ENCODE measurements at regions not wholly inside any gene's neighbourhood (a gene's known extent, or its start where the extent isn't known, plus 50 kb on each side); places are given as distances from the start of the nearest gene placed in this dataset.

GRCh38 chr16:6200271-6200670, 1102.7 kb upstream of the EEF2KMT start:
- H3K27me3 ChIP-seq (ENCODE audit: control insufficient read depth, extremely low read depth, insufficient read depth, low read length), result no peaks in the 10 kb centered on the region
- dilution Hi-C loops (cut with MboI; ENCODE audit: extremely low pct_ligation_motif_present, low sequenced_read_pairs), result no loop called here
- H2AFZ ChIP-seq (ENCODE audit: control insufficient read depth, low read length), result no peak overlapping the region
- no peaks in the 10 kb centered on the region for H4K20me1 ChIP-seq (ENCODE audit: control insufficient read depth, extremely low read depth, insufficient read depth, low read length)
- H3K27ac ChIP-seq (ENCODE audit: control insufficient read depth, insufficient read depth, low read length), result no peak overlapping the region
- FAIRE-seq (no peak), DNase-seq (ENCODE audit: low read depth, low spot score) (no peak)
- H3K4me3 ChIP-seq (ENCODE audit: control insufficient read depth in 2 of 3, extremely low read depth in 1 of 3, insufficient read depth in 2 of 3, low read depth in 1 of 3, low read length in 3 of 3), result no peak overlapping the region
- no peaks in the 10 kb centered on the region for H3K36me3 ChIP-seq (ENCODE audit: control insufficient read depth in 2 of 2, extremely low read depth in 1 of 2, insufficient read depth in 2 of 2, low read length in 2 of 2)
- H3K79me2 ChIP-seq (ENCODE audit: control insufficient read depth, insufficient read depth, low read length), result no peaks in the 10 kb centered on the region
- H3K4me1 ChIP-seq (ENCODE audit: control insufficient read depth, extremely low read depth, insufficient read depth, low read length), result no peaks in the 10 kb centered on the region
- no peak overlapping the region for H3K4me2 ChIP-seq (ENCODE audit: control insufficient read depth, extremely low read depth, insufficient read depth, low read depth, low read length)
- TF ChIP-seq EZH2 (IDR thresholded peaks at IDR 0.05; ENCODE audit: low read length) (no peak), CTCF (optimal IDR thresholded peaks at IDR 0.05 in 1 of 3, IDR thresholded peaks at IDR 0.05 in 1 of 3, conservative IDR thresholded peaks at IDR 0.05 in 1 of 3; ENCODE audit: extremely low read depth in 1 of 3, insufficient read depth in 2 of 3, low read length in 3 of 3) (no peak)
- H3K9me3 ChIP-seq (ENCODE audit: control insufficient read depth, low read depth, low read length), result no peaks in the 10 kb centered on the region
- H3K9me1 ChIP-seq (ENCODE audit: control insufficient read depth, extremely low read depth, insufficient read depth, low read length), result no peaks in the 10 kb centered on the region
- no peak overlapping the region for H3K9ac ChIP-seq (ENCODE audit: control insufficient read depth, extremely low read depth, insufficient read depth, low read length)

GRCh38 chr16:6195966-6196365, 1098.4 kb upstream of the EEF2KMT start:
- no peaks in the 10 kb centered on the region for H3K36me3 ChIP-seq (ENCODE audit: control insufficient read depth in 2 of 2, extremely low read depth in 1 of 2, insufficient read depth in 2 of 2, low read length in 2 of 2)
- H3K27ac ChIP-seq (ENCODE audit: control insufficient read depth, insufficient read depth, low read length), result no peak overlapping the region
- H3K79me2 ChIP-seq (ENCODE audit: control insufficient read depth, insufficient read depth, low read length), result no peaks in the 10 kb centered on the region
- H3K4me1 ChIP-seq (ENCODE audit: control insufficient read depth, extremely low read depth, insufficient read depth, low read length), result no peaks in the 10 kb centered on the region
- no peak overlapping the region for H3K9ac ChIP-seq (ENCODE audit: control insufficient read depth, extremely low read depth, insufficient read depth, low read length)
- no peak overlapping the region for H2AFZ ChIP-seq (ENCODE audit: control insufficient read depth, low read length)
- TF ChIP-seq CTCF (optimal IDR thresholded peaks at IDR 0.05 in 1 of 3, IDR thresholded peaks at IDR 0.05 in 1 of 3, conservative IDR thresholded peaks at IDR 0.05 in 1 of 3; ENCODE audit: extremely low read depth in 1 of 3, insufficient read depth in 2 of 3, low read length in 3 of 3) (no peak), EZH2 (IDR thresholded peaks at IDR 0.05; ENCODE audit: low read length) (no peak)
- H3K9me1 ChIP-seq (ENCODE audit: control insufficient read depth, extremely low read depth, insufficient read depth, low read length), result no peaks in the 10 kb centered on the region
- H3K4me2 ChIP-seq (ENCODE audit: control insufficient read depth, extremely low read depth, insufficient read depth, low read depth, low read length), result no peak overlapping the region
- dilution Hi-C loops (cut with MboI; ENCODE audit: extremely low pct_ligation_motif_present, low sequenced_read_pairs), result no loop called here
- no peak for FAIRE-seq
- no peak overlapping the region for H3K4me3 ChIP-seq (ENCODE audit: control insufficient read depth in 2 of 3, extremely low read depth in 1 of 3, insufficient read depth in 2 of 3, low read depth in 1 of 3, low read length in 3 of 3)
- no peaks in the 10 kb centered on the region for H3K9me3 ChIP-seq (ENCODE audit: control insufficient read depth, low read depth, low read length)
- no peaks in the 10 kb centered on the region for H3K27me3 ChIP-seq (ENCODE audit: control insufficient read depth, extremely low read depth, insufficient read depth, low read length)
- H4K20me1 ChIP-seq (ENCODE audit: control insufficient read depth, extremely low read depth, insufficient read depth, low read length), result no peaks in the 10 kb centered on the region
- no peak for DNase-seq (ENCODE audit: low read depth, low spot score)

All from keratinocyte (primary cell).